PFSK-1 (cell line): ENCODE measurements at regions not wholly inside any gene's neighbourhood (a gene's known extent, or its start where the extent isn't known, plus 50 kb on each side); places are given as distances from the start of the nearest gene placed in this dataset.

Experiments
- FOXP2 ChIP-seq: optimal IDR thresholded peaks from 2 replicates; pipeline ENCODE3; 2011; ENCODE audit warnings: borderline replicate concordance, control low read depth, inconsistent platforms; ENCODE audit not compliant: insufficient read depth; ENCODE audit errors: extremely low read length, extremely low read depth
- POLR2AphosphoS5 ChIP-seq: IDR thresholded peaks from 2 replicates; pipeline ENCODE4 v1.6.1; 2012; ENCODE audit warnings: low read depth, mild to moderate bottlenecking, control low read depth, low read length, moderate library complexity
- REST ChIP-seq, 2 experiments: IDR thresholded peaks; 2 replicates each; pipeline versions ENCODE4 v1.6.1 to v1.8.0; 2011 to 2012; ENCODE audit warnings: low read depth in 2 of 2, low read length in 2 of 2, control low read depth in 1 of 2, inconsistent platforms in 1 of 2, mild to moderate bottlenecking in 1 of 2, moderate library complexity in 1 of 2; ENCODE audit not compliant: insufficient read depth in 1 of 2
- SIN3A ChIP-seq: IDR thresholded peaks from 2 replicates; pipeline ENCODE4 v1.6.1; 2012; ENCODE audit warnings: mild to moderate bottlenecking, low read length, moderate library complexity, borderline replicate concordance; ENCODE audit not compliant: insufficient read depth
- TAF1 ChIP-seq: IDR thresholded peaks from 2 replicates; pipeline ENCODE4 v1.6.1; 2012; ENCODE audit warnings: low read length, control low read depth, borderline replicate concordance; ENCODE audit not compliant: insufficient read depth

DNA sequence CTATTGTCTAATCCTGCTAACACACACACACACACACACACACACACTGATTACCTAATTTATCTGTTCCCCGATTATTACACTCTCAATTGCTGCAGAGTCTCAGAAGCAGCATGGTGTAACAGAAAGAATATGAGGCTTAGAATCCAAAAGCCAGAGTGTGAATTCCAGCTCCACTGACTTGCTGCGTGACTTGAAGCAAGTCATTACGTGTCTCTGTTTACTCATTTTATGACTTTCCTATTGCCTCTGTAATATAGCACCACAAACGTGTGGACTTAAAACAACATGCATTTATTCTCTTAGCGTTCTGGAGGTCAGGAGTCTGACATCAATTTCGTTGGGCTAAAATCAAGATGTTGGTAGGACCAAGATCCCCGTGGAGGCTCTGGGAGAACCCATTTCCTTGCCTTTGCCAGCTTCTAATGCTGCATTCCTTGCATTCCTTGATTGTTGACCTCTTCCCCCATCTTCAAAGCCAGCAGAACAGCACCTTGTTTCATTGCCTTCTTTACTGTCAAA lies 55.9 kb upstream of the ATP5PO start:
- TF ChIP-seq SIN3A (no peak), FOXP2 (no peak), TAF1 (no peak), REST (IDR thresholded peaks at IDR 0.05; ENCODE audit: insufficient read depth in 1 of 2, low read depth in 2 of 2, low read length in 2 of 2) (no peak), POLR2AphosphoS5 (no peak)

- TF ChIP-seq TAF1 (no peak), FOXP2 (no peak), POLR2AphosphoS5 (no peak), REST (IDR thresholded peaks at IDR 0.05; ENCODE audit: insufficient read depth in 1 of 2, low read depth in 2 of 2, low read length in 2 of 2) (no peak), SIN3A (no peak)
Measured at GRCh38 chr21:33969581-33969980, 54.0 kb upstream of the ATP5PO start.

GRCh38 chr21:33968995-33969348 lies 53.4 kb upstream of the ATP5PO start:
- TF ChIP-seq POLR2AphosphoS5: no peak
- TF ChIP-seq REST (IDR thresholded peaks at IDR 0.05; ENCODE audit: insufficient read depth in 1 of 2, low read depth in 2 of 2, low read length in 2 of 2): no peak
- TF ChIP-seq FOXP2: no peak
- TF ChIP-seq SIN3A: no peak
- no peak for TF ChIP-seq TAF1

- TF ChIP-seq TAF1 (no peak), POLR2AphosphoS5 (no peak), SIN3A (no peak), FOXP2 (no peak), REST (IDR thresholded peaks at IDR 0.05; ENCODE audit: insufficient read depth in 1 of 2, low read depth in 2 of 2, low read length in 2 of 2) (no peak)
Measured at GRCh38 chr21:33968080-33968994, 52.7 kb upstream of the ATP5PO start.
